ENCODE measurements at regions not wholly inside any gene's neighbourhood (a gene's known extent, or its start where the extent isn't known, plus 50 kb on each side); places are given as distances from the start of the nearest gene placed in this dataset.
A peak's percentile ranks its signal among the peaks of the same experiment; 100 is the strongest.

- FAIRE-seq (no peak), DNase-seq (ENCODE audit: low spot score in 2 of 2) (no peak)
These were observed 214.5 kb upstream of the SASH1 start for GRCh38 chr6:148128014-148128730.

- DNase-seq (ENCODE audit: low spot score in 2 of 2) (no peak), FAIRE-seq (no peak)
These were observed 208.0 kb upstream of the SASH1 start for GRCh38 chr6:148134592-148134991.

- FAIRE-seq = no peak
- DNase-seq (ENCODE audit: low spot score in 2 of 2) = no peak
These were observed 206.1 kb upstream of the SASH1 start for GRCh38 chr6:148136586-148136985.

GRCh38 chr6:148137652-148138051 lies 205.0 kb upstream of the SASH1 start:
- no peak for DNase-seq (ENCODE audit: low spot score in 2 of 2)

GRCh38 chr6:148138573-148138972 lies 204.1 kb upstream of the SASH1 start:
- FAIRE-seq (no peak), DNase-seq (ENCODE audit: low spot score in 2 of 2) (no peak)

More at GRCh38 chr6:148137652-148138051, 205.0 kb upstream of the SASH1 start:
- FAIRE-seq = no peak

- DNase-seq (ENCODE audit: low spot score in 2 of 2) = no peak
- FAIRE-seq = no peak
These were observed 201.7 kb upstream of the SASH1 start for GRCh38 chr6:148140772-148141557.

GRCh38 chr6:148142821-148143220 lies 199.8 kb upstream of the SASH1 start:
- FAIRE-seq (no peak), DNase-seq (ENCODE audit: low spot score in 2 of 2) (no peak)

GRCh38 chr6:148143771-148144170 lies 198.9 kb upstream of the SASH1 start:
- no peak for FAIRE-seq

GRCh38 chr6:148144917-148145521 lies 197.6 kb upstream of the SASH1 start:
- peak; percentile 92 for FAIRE-seq
- peak; percentile 8 to 28 for DNase-seq (ENCODE audit: low spot score in 2 of 2)

More at GRCh38 chr6:148143771-148144170, 198.9 kb upstream of the SASH1 start:
- DNase-seq (ENCODE audit: low spot score in 2 of 2) = no peak

- no peak for DNase-seq (ENCODE audit: low spot score in 2 of 2)
- FAIRE-seq = no peak
These were observed 195.7 kb upstream of the SASH1 start for GRCh38 chr6:148146717-148147462.

GRCh38 chr6:148147463-148147830 lies 195.2 kb upstream of the SASH1 start:
- DNase-seq (ENCODE audit: low spot score in 2 of 2) (no peak), FAIRE-seq (no peak)

GRCh38 chr6:148151896-148152643 lies 190.6 kb upstream of the SASH1 start:
- FAIRE-seq (no peak), DNase-seq (ENCODE audit: low spot score in 2 of 2) (no peak)

GRCh38 chr6:148154668-148155067 lies 188.0 kb upstream of the SASH1 start:
- DNase-seq (ENCODE audit: low spot score in 2 of 2) (no peak), FAIRE-seq (no peak)

- FAIRE-seq = no peak
These were observed 187.3 kb upstream of the SASH1 start for GRCh38 chr6:148155293-148155692.

GRCh38 chr6:148157841-148158240 lies 184.8 kb upstream of the SASH1 start:
- no peak for FAIRE-seq

More at GRCh38 chr6:148155293-148155692, 187.3 kb upstream of the SASH1 start:
- DNase-seq (ENCODE audit: low spot score in 2 of 2) = no peak

GRCh38 chr6:148164645-148165044 lies 178.0 kb upstream of the SASH1 start:
- no peak for FAIRE-seq
- DNase-seq (ENCODE audit: low spot score in 2 of 2) = no peak

More at GRCh38 chr6:148157841-148158240, 184.8 kb upstream of the SASH1 start:
- no peak for DNase-seq (ENCODE audit: low spot score in 2 of 2)

- peak; percentile 96 for FAIRE-seq
- peak in 1 of 2 donors; percentile 32 for DNase-seq (ENCODE audit: low spot score in 2 of 2)
These were observed 176.2 kb upstream of the SASH1 start for GRCh38 chr6:148166339-148166968.

- FAIRE-seq = no peak
- no peak for DNase-seq (ENCODE audit: low spot score in 2 of 2)
These were observed 172.9 kb upstream of the SASH1 start for GRCh38 chr6:148169706-148170105.

- no peak for FAIRE-seq
- DNase-seq (ENCODE audit: low spot score in 2 of 2) = no peak
These were observed 172.4 kb upstream of the SASH1 start for GRCh38 chr6:148170286-148170685.

All from frontal cortex (tissue), 3 donors.